ENCODE measurements at regions not wholly inside any gene's neighbourhood (a gene's known extent, or its start where the extent isn't known, plus 50 kb on each side); places are given as distances from the start of the nearest gene placed in this dataset.

DNA sequence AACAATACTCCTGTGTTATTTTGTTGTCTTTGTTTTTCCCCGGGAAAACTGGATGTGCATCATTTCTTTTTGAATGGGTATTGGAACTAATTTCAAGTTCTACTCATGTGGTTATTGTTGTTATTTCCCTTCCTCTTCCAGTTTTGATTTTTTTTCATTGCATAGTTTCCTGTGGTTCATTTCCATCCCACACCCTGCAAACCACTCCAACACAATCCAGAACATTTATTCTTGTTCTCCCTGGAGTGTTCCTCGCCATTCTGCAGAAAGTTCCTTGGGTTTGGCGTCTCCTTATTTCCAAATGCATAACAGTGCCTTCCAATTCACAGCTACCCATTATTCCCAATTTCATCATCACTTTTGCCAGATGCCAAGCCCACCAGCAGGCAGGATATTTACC lies 775.1 kb downstream of the TNS3 start:
- Histone ChIP-seq H3K27me3 (ENCODE audit: control insufficient read depth, insufficient read depth, low read length) (no peaks in the 10 kb centered on the region), H3K36me3 (ENCODE audit: control insufficient read depth in 2 of 3, insufficient read depth in 3 of 3, low read length in 3 of 3) (no peaks in the 10 kb centered on the region), H3K9me3 (ENCODE audit: control insufficient read depth in 2 of 3, insufficient read depth in 1 of 3, low read length in 3 of 3) (no peaks in the 10 kb centered on the region), H3K4me3 (ENCODE audit: low read length in 3 of 3) (no peak overlapping the region), H3K27ac (ENCODE audit: low read depth in 2 of 2, low read length in 2 of 2) (no peak overlapping the region), H3K4me1 (ENCODE audit: control insufficient read depth in 2 of 3, insufficient read depth in 2 of 3, low read depth in 1 of 3, low read length in 3 of 3) (no peaks in the 10 kb centered on the region), H3K9ac (ENCODE audit: low read length in 3 of 3) (no peak overlapping the region)
- FAIRE-seq: no peak
- intact Hi-C loops (cut with DNase I): no loop called here
- TF ChIP-seq, protein P1, sequence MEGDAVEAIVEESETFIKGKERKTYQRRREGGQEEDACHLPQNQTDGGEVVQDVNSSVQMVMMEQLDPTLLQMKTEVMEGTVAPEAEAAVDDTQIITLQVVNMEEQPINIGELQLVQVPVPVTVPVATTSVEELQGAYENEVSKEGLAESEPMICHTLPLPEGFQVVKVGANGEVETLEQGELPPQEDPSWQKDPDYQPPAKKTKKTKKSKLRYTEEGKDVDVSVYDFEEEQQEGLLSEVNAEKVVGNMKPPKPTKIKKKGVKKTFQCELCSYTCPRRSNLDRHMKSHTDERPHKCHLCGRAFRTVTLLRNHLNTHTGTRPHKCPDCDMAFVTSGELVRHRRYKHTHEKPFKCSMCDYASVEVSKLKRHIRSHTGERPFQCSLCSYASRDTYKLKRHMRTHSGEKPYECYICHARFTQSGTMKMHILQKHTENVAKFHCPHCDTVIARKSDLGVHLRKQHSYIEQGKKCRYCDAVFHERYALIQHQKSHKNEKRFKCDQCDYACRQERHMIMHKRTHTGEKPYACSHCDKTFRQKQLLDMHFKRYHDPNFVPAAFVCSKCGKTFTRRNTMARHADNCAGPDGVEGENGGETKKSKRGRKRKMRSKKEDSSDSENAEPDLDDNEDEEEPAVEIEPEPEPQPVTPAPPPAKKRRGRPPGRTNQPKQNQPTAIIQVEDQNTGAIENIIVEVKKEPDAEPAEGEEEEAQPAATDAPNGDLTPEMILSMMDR (IDR thresholded peaks at IDR 0.05; ENCODE audit: borderline replicate concordance, extremely low read depth, insufficient read depth): no peak
- DNase-seq: no peak

DNA sequence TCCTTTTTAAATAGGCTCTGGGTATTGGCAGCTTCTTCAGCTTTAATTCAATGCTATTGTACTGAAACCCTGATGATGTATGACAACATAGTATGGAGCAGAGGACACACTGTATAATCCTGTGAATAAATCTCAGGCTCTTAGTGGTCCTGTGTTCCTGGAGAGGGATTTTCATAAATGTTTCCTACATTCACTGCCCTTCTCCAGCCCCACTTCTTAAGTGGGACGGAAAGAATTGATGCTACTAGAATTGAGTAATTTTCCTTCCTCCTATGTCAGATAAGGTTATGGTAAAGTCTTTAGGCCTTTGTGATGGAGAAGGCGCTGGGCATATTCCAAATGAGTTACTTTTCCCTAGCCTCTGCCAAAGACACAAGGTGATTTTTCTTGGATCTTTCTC lies 779.4 kb downstream of the TNS3 start:
- no peak for FAIRE-seq

DNA sequence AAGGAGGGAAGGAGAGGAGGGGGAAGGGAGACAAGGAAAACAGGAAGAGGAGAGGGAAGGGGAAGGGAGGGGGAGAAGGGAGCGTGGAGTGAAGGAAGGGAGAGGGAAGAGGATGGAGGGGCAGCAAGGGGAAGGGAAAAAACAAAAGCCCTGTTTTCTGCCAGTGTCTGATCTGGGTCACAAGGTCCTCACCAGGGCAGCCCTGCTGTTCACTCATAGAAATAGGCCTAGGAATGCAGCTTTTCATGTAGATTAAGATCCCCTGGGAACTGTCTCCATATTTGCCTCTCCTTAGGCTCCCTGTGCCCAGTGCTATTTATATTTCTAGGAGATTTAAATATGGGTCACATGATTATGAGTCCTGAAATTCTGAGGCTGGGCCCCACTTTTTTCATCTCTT lies 790.7 kb downstream of the TNS3 start:
- Histone ChIP-seq H3K9me3 (ENCODE audit: control insufficient read depth in 2 of 3, insufficient read depth in 1 of 3, low read length in 3 of 3) (no peaks in the 10 kb centered on the region), H3K4me3 (ENCODE audit: low read length in 3 of 3) (no peak overlapping the region), H3K27ac (ENCODE audit: low read depth in 2 of 2, low read length in 2 of 2) (no peak overlapping the region), H3K4me1 (ENCODE audit: control insufficient read depth in 2 of 3, insufficient read depth in 2 of 3, low read depth in 1 of 3, low read length in 3 of 3) (no peaks in the 10 kb centered on the region), H3K27me3 (ENCODE audit: control insufficient read depth, insufficient read depth, low read length) (no peaks in the 10 kb centered on the region), H3K9ac (ENCODE audit: low read length in 3 of 3) (no peak overlapping the region), H3K36me3 (ENCODE audit: control insufficient read depth in 2 of 3, insufficient read depth in 3 of 3, low read length in 3 of 3) (no peaks in the 10 kb centered on the region)
- FAIRE-seq: no peak
- intact Hi-C loops (cut with DNase I): no loop called here
- no peak for DNase-seq
- TF ChIP-seq, protein P1 (IDR thresholded peaks at IDR 0.05; ENCODE audit: borderline replicate concordance, extremely low read depth, insufficient read depth): no peak

More for the DNA sequence above, 779.4 kb downstream of the TNS3 start:
- H3K27ac ChIP-seq (ENCODE audit: low read depth in 2 of 2, low read length in 2 of 2): no peak overlapping the region
- TF ChIP-seq, protein P1 (IDR thresholded peaks at IDR 0.05; ENCODE audit: borderline replicate concordance, extremely low read depth, insufficient read depth): no peak
- no peaks in the 10 kb centered on the region for H3K4me1 ChIP-seq (ENCODE audit: control insufficient read depth in 2 of 3, insufficient read depth in 2 of 3, low read depth in 1 of 3, low read length in 3 of 3)
- no peak overlapping the region for H3K9ac ChIP-seq (ENCODE audit: low read length in 3 of 3)
- H3K9me3 ChIP-seq (ENCODE audit: control insufficient read depth in 2 of 3, insufficient read depth in 1 of 3, low read length in 3 of 3): peaks cover 0 to 3% (median 0%) of the 10 kb centered on the region in 3 donors
- H3K36me3 ChIP-seq (ENCODE audit: control insufficient read depth in 2 of 3, insufficient read depth in 3 of 3, low read length in 3 of 3): no peaks in the 10 kb centered on the region
- intact Hi-C loops (cut with DNase I): no loop called here
- no peaks in the 10 kb centered on the region for H3K27me3 ChIP-seq (ENCODE audit: control insufficient read depth, insufficient read depth, low read length)
- H3K4me3 ChIP-seq (ENCODE audit: low read length in 3 of 3): no peak overlapping the region
- DNase-seq: no peak

DNA sequence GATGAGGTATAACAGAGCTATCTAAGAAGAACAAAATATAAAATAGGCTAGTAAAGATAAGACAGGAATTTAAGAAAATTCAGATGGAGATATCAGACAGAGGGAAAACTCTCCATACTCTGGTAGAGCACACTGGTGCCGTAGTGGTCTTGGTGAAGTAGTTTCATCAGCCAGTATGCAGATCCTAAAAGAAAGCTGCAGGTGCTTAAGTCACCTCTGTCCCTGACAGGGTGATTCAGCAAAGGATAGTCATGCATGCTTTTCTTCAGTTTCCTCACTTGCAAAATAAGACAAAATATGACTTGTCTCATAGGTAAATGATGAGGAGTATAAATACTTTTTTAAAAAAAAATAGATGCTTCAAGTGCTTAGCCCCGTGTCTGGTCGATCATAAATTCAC lies 794.9 kb downstream of the TNS3 start:
- Histone ChIP-seq H3K27me3 (ENCODE audit: control insufficient read depth, insufficient read depth, low read length) (no peaks in the 10 kb centered on the region), H3K27ac (ENCODE audit: low read depth in 2 of 2, low read length in 2 of 2) (no peak overlapping the region), H3K36me3 (ENCODE audit: control insufficient read depth in 2 of 3, insufficient read depth in 3 of 3, low read length in 3 of 3) (no peaks in the 10 kb centered on the region), H3K4me1 (ENCODE audit: control insufficient read depth in 2 of 3, insufficient read depth in 2 of 3, low read depth in 1 of 3, low read length in 3 of 3) (no peaks in the 10 kb centered on the region), H3K9me3 (ENCODE audit: control insufficient read depth in 2 of 3, insufficient read depth in 1 of 3, low read length in 3 of 3) (no peaks in the 10 kb centered on the region), H3K9ac (ENCODE audit: low read length in 3 of 3) (no peak overlapping the region), H3K4me3 (ENCODE audit: low read length in 3 of 3) (no peak overlapping the region)
- TF ChIP-seq, protein P1 (IDR thresholded peaks at IDR 0.05; ENCODE audit: borderline replicate concordance, extremely low read depth, insufficient read depth): no peak
- intact Hi-C loops (cut with DNase I): no loop called here
- FAIRE-seq: no peak
- DNase-seq: no peak
